ENCODE measurements at regions not wholly inside any gene's neighbourhood (a gene's known extent, or its start where the extent isn't known, plus 50 kb on each side); places are given as distances from the start of the nearest gene placed in this dataset.
A peak's percentile ranks its signal among the peaks of the same experiment; 100 is the strongest.

DNA sequence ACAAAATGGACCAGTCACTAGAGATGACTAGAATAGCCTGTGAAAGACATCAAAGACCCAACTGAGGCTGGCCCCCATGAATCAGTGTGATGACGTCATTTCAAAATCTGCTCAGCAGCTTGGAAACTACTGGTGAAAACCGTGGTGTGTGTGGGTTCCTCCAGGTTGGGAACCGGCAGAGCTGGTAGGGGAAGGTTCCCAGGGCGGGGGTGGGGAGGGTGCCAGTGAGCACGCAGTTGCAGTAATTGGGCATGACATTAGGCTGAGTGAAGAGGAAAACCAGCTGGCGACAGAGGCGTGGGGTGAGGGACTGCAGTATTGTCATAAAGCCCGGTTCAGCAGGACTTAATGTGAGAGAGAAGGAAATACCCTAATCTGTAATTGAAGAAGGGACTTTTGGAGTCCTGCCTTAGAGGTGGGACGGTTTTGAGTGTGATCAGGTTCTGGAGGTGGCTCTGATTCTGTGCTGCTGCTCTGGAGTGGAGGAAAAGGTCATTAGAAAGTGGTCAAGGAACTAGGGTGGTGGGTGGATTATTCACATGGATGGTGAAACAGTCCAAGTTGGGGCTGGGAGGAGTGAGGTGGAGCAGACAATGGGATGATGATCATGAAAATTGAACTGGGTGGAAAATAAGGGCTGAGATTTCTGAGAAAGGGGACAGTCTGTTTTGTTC, 52.0 kb upstream of the MTHFD1L start:
- intact Hi-C loops (cut with DNase I; ENCODE audit: low total_unique reads): loop anchor here (5.0 kb wide), 1 partner anchor 731 kb away; no protein-coding TSS in a partner anchor
- Histone ChIP-seq H3K4me1 (peaks cover 0 to 18% (median 2%) of the 10 kb centered on the region in 4 donors), H3K9me3 (no peaks in the 10 kb centered on the region), H3K27me3 (no peaks in the 10 kb centered on the region), H3K27ac (no peak overlapping the region), H3K4me3 (no peak overlapping the region), H3K36me3 (peaks cover 0 to 16% (median 0%) of the 10 kb centered on the region in 4 donors)
- in situ Hi-C loops (cut with MboI; ENCODE audit: low pct_ligation_motif_present in 1 of 4, low pct_unique_long_range_greater_than_20kb in 1 of 4, low sequenced_read_pairs in 3 of 4): loop anchor here (5.0 to 25.0 kb wide), 5 partner anchors 201 to 751 kb away; partner anchors contain the start of gene ULBP3 (in 1 of the 4)
- TF ChIP-seq POLR2A (IDR thresholded peaks at IDR 0.05): no peak
- TF ChIP-seq CTCF (IDR thresholded peaks at IDR 0.05): no peak
- TF ChIP-seq POLR2AphosphoS5 (IDR thresholded peaks at IDR 0.05): no peak
- TF ChIP-seq EP300 (IDR thresholded peaks at IDR 0.05; ENCODE audit: low read depth): no peak
- WGBS, 2 donors (ENCODE audit: low coverage in 1 of 2): 34 to 48% methylated on average over 5 to 9 of the region's 9 CpGs
- DNase-seq: no peak

DNA sequence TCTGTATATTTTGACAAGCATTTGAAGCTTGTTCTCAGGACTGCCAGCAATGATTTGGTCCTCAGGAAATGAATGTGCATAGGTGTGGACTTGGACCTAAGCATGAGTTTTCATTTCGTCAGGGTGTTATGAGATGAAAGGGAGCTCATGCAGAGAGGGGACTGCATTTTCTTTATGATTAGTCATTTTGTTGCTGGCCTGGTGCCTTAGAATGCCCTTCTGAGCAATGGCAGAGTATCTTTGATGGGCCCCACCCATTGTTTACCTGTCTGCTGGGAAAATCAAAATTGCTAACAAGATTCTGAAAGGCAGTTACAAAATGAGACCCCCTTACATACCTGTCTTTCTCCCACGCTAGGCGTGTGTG, 51.5 kb upstream of the MTHFD1L start:
- no peak for TF ChIP-seq POLR2A (IDR thresholded peaks at IDR 0.05)
- TF ChIP-seq POLR2AphosphoS5 (IDR thresholded peaks at IDR 0.05): no peak
- TF ChIP-seq CTCF (IDR thresholded peaks at IDR 0.05): no peak
- no peak for TF ChIP-seq EP300 (IDR thresholded peaks at IDR 0.05; ENCODE audit: low read depth)
- in situ Hi-C loops (cut with MboI; ENCODE audit: low pct_ligation_motif_present in 1 of 4, low pct_unique_long_range_greater_than_20kb in 1 of 4, low sequenced_read_pairs in 3 of 4) (loop anchor here (5.0 to 25.0 kb wide), 5 partner anchors 202 to 752 kb away; partner anchors contain the start of gene ULBP3 (in 1 of the 4)), intact Hi-C loops (cut with DNase I; ENCODE audit: low total_unique reads) (loop anchor here (1.0 to 5.0 kb wide), 2 partner anchors 397 to 732 kb away; no protein-coding TSS in a partner anchor)
- no peaks in the 10 kb centered on the region for H3K9me3 ChIP-seq
- DNase-seq: no peak
- no peaks in the 10 kb centered on the region for H3K27me3 ChIP-seq
- peaks cover 0 to 14% (median 0%) of the 10 kb centered on the region in 4 donors for H3K36me3 ChIP-seq
- H3K4me3 ChIP-seq: no peak overlapping the region
- whole genome bisulfite sequencing, 2 donors (ENCODE audit: low coverage in 1 of 2): 49 to 62% methylated on average over 3 of the region's 3 CpGs
- peaks cover 0 to 18% (median 2%) of the 10 kb centered on the region in 4 donors for H3K4me1 ChIP-seq
- peak overlapping the region in 1 of 4 donors; percentile 22 for H3K27ac ChIP-seq
